NCI-H2227 treated with DMSO at 0.1 percent for 48 hours (cell line): ENCODE measurements at regions not wholly inside any gene's neighbourhood (a gene's known extent, or its start where the extent isn't known, plus 50 kb on each side); places are given as distances from the start of the nearest gene placed in this dataset.
"Not testable (repeated sequence)": the region's sequence is repeated elsewhere in the genome, so short reads cannot be mapped to it uniquely, and the experiment has no call there.

Source experiments
- DNase-seq: peaks from one replicate; lab custom pipeline; 2025; lab: John Stamatoyannopoulos, UW

DNA sequence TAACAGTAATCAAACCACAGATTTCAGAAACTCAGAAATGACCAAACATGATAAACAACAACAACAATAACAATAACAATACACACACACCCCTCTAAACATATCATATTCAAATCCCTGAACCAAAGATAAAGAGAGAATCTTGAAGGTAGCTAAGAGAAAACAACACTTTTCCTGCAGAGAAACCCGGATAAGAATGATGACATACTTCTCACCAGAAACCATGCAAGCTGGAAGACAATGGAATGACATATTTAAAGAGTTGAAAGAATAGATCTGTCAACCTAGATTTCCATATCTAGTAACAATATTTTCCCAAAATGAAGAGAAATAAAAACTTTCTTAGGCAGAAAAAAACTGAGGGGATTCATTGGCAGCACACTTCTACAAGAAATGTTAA, 138.1 kb downstream of the LIG4 start:
- no peak for DNase-seq

DNA sequence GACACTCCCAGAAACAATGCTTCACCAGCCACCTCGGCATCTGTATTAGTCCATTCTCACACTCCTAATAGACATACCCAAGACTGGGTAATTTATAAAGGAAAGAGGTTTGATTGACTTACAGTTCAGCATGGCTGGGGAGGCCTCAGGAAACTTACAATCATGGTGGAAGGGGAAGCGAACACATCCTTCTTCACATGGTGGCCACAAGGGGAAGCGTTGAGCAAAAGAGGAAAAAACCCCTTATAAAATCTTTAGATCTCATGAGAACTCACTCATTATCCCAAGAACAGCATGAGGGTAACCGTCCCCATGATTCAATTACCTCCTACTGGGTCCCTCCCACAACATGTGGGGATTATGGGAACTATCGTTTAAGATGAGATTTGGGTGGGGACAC, 140.9 kb downstream of the LIG4 start:
- not testable (repeated sequence) for DNase-seq

DNA sequence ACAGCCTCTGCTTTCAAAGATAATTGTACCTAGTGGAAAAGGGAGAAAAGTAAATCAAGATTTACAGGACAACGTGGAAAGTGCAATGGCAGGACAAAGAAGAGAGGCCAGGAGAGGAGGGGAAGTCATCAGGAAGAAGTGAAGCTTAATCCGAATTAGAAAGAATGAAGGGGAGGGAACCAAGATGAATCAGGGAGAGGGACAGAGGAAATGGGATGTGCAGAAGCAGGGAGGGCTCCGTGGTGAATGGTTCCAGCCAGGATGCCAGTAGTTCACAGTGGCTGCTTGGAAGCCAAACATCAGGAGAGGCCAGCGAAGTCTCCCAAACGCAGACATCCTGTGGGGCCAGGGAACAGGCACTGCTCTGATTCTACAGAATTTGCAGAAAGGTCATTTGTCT, 144.4 kb downstream of the LIG4 start:
- no peak for DNase-seq

DNA sequence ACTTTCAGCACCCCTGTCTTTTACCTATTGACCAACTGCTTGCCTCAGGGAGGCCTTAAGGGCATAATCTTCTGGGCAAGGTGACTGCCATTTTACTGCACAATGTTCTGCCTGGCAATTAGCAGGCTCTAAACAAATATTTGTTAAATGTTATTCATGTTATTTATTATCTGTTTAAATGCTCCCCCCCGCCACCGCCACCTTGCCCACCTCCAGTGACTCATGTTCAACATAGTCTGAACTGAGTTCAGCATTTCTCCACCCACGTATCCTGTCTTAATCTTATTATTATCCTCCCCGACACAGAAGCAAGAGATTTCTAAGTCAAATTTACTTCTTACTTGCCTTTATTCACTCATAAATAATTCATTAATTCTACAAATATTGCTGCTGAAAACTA, 144.8 kb downstream of the LIG4 start:
- no peak for DNase-seq

DNA sequence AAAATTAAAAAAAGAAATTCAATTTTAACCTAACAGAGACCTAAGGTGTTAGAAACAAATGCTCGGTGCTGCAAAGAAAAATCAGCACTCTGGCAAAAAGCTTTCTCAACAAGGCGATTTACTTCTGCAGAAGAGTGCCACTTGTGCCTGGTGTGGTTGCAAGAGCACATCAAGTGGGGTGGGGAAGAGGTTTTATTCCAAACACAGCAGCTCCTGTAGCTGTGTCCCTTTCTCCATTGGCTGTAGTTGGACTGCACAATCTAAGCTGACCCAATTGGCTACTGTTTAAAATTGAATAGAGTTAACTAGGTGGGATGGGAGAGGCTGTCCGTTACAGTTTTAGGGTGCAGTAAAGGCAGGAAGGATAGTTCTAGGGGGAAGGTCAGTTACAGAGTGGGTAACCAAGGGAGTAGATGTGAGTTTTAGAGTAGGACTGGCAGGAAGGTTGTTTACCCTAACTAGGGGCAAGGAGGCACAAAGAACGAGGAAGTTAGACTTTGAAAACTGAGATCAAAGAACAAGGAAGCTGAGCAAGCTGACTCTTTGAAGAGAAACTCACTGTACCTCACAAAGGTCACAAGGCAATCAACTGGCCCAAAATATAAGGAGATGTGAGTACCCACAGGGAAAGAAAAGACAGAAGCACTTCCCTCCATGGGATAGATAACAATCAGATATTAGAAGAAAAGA, 145.7 kb downstream of the LIG4 start:
- no peak for DNase-seq

DNA sequence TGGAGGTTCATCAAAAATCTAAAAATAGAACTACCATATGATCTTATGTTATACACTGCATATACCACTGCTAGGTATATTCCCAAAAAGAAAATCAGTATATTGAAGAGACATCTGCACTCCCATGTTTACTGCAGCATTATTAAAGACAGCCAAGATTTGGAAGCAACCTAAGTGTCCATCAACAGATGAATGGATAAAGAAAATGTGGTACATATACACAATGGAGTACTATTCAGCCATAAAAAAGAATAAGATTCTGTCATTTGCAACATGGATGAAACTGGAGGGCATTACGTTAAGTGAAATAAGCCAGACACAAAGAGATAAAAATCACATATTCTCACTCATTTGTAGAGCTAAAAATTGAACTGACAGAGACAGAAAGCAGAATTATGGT, 151.0 kb downstream of the LIG4 start:
- DNase-seq = not testable (repeated sequence)

DNA sequence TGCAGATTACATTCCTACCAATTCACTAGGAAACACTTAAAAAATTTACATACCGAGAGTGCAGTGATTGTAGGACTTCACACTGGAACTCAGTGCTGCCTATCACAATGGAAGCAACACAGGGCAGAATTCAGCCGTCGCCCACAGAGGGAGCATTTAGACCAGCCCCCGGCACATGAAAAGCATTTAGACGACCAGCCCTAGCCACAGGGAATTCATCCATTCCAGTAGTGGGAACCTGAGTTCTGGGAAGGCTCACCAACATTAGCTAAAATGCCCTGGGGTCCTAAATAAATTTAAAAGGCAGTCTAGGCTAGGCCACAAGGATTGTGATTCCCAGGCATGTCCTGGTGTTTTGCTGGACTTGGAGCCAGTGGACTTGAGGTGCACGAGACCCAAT, 155.2 kb downstream of the LIG4 start:
- no peak for DNase-seq

DNA sequence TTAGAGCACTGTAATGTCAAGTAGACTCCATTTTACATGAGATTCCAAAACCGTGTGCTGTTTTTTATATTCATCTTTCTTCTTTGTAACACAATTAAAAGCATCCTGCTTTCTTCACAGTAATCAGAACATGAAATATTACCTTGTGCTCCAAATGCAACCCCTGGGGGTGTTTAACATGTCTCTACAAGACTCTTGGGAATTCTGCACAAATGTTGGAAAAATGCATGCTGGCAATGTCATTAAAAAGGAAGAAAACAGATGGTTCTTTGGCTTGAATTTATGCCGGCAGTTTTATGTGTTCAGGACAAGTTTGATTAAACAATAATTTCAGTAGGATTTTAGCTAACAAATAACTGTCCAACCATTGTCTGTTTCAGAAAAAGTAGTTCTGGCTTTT, 159.1 kb downstream of the LIG4 start:
- no peak for DNase-seq

DNA sequence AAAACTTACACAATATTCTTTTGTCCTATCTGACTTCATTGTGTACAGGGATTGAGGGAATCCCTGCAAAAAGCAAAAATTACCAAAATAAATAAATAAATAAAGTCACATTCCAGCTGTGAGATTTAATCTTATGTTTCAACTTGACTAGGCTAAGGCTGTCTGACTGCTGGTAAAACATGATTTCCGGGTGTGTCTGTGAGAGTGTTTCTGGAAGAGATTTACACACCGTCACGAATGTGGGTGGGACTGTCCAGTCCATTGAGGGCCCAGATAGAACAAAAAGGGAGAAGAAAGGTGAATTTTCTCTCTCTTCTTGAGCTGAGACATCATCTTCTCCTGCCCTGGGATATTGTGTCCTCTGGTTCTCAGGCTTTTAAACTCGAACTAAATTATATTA, 166.1 kb downstream of the LIG4 start:
- no peak for DNase-seq

DNA sequence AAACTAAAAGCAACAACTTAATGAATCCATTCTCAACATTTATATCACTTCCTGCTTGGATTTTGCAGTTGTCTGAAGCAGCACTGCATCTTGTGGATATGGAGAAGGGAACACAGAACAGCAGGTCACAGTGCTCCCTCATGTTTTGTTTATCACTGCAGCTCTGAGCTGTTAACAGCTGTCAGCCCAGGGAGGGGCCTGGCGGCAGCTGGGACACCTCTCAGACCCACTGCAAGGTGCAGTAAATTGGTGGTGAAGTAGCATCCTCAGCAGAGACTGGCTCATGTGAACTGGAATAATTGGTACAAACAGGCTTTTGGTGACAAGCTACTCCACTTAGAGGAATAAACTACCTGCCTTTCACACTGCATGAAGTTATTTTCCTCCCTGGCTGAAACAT, 170.4 kb downstream of the LIG4 start:
- DNase-seq = no peak

DNA sequence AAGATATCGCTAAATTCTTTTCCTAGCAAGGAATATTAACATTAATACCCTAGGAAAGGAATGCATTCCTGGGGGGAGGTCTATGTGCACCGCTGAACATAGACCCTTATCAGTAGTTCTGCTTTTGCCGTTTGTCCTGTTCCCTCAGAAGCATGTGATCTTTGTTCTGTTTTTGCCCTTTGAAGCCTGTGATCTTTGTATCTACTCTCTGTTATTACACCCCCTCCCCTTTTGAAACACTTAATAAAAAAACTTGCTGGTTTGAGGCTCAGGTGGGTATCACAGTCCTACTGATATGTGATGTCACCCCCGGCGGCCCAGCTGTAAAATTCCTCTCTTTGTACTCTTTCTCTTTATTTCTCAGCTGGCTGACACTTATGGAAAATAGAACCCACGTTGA, 172.5 kb downstream of the LIG4 start:
- not testable (repeated sequence) for DNase-seq

DNA sequence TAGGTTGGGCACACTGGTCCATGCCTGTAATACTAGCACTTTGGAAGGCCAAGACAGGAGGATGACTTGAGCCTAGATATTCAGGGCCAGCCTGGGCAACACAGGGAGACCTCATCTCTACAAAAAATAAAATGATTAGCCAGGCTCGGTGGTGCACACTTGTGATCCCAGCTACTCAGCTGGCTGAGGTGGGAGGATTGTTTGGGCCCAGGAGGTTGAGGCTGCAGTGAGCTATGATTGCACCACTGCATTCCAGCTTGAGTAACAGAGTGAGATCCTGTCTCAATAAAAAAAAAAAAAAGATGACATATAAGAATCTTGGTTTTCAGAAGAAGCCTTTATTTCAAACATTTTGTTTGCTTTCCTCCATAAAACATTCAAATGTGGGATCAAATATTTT, 178.0 kb downstream of the LIG4 start:
- no peak for DNase-seq

DNA sequence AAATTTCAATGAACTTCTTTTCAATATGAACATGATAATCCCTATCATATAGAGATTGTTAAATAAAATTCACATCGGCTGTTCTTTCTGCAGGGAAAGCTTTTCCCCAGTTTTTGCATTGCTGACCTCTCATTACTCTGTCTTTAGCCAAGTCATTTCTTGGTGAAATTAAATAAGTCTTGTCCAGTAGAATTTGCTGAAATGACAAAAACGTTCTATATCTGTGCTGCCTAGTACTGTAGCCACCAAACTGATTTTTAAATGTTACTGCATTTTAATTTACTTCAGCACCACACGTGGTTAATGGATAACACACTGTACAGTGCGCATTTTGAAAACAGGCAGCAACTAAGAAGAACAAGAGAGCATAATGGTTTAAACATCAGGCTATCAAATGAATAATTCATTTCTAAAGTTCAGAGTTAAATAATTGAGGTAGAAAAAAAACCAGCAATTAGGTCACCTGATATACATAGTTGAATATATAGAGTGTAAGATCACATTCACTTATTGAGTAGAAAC, 178.9 kb downstream of the LIG4 start:
- DNase-seq = no peak

DNA sequence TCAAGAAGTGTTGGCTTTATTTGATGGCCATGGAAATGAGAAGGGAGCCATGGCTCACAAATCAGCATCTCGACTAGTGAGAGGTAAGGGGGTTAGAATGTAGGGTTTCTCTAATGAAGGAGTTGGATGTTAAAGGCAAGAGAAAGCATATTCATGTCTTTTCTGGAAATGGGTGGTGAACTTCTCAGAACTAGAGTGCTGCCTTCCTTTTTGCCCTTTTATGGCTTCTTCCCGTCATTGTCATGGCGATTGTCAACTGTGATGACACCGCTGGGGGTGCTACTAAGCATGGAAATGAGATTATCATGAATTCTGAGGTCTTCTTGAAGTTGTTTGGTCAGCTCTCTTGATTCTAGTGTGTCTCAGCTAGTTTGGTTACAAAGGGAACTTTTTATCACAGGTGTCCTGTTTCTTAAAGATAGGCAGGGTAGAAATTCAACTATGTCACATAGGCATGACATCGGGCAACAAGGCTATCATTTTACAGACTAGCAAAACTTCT, 180.4 kb downstream of the LIG4 start:
- DNase-seq = no peak

DNA sequence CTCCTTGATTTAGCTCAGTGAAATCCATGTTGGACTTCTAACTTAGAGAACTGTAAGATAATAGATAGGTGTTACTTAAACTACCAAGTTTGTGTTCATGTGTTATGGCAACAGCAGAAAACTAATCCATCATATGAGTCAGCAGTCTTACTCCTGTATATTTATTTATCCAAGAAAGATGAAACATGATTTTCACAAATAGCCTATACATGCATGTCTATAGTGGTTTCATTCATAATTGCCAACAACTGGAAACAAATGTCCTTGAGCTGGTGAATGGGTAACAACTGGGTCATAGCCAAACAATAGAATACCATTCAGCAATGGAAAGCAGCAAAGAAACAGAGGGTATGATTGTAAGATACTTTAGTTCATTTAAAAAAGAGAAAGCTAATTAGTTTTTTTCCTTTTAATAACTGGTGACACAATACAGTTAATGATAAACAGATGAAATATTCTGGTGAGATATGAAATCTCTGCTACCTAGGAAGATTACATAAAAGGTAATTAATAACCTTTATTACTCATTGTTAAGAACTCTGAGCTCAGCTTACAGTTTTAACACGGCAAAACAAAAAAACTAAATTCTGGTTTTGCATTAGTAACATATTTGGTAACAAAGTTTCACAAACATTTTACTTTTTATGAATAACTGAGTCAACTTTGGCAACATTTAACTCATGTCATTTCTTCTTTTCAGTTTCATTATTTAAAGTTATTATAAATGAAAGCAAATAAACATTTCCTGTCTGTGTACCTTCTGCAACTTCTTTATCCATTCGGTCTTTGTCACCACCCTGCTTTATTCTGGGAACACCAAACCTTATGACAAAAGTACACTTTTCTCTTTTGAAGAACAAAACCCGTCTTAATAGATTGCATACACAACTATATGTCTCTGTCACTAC, 181.3 kb downstream of the LIG4 start:
- DNase-seq = no peak

DNA sequence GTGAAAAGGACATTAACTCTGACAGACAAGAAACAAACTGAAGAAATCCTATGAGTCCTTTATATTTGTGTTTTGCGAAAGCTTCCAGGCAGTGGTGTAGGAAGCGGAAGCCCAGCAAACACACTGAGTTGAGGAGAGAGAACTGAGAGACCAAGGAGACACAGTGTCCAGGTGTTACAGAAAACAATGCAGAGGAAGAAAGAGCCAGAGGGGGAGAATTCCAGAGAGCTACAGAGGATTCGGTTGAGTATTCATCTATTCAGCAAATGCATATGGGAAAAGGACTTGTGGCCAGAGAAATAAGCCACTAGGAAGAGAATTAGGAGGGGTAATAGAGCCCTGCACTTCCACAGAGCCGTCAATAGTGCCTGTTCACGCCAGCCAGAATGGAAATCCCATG, 183.5 kb downstream of the LIG4 start:
- no peak for DNase-seq

DNA sequence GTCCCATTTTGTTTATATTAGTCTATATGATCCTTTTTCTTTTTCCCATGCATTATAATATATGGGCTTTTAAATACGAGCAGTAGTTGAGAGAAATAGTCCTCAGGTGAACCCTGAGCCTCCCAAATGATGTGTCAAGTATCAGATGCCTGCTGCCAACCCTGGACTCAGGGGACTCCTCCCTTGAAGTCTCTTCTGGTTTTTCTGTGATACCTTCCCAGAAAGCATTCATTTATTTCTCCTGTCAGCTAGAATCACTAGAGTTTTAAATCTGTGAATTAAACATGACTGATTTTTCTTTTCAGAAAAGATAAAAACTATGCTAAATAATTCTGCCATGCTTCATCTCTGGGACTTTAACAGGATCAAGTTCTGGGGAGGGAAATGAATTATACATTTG, 184.6 kb downstream of the LIG4 start:
- no peak for DNase-seq

DNA sequence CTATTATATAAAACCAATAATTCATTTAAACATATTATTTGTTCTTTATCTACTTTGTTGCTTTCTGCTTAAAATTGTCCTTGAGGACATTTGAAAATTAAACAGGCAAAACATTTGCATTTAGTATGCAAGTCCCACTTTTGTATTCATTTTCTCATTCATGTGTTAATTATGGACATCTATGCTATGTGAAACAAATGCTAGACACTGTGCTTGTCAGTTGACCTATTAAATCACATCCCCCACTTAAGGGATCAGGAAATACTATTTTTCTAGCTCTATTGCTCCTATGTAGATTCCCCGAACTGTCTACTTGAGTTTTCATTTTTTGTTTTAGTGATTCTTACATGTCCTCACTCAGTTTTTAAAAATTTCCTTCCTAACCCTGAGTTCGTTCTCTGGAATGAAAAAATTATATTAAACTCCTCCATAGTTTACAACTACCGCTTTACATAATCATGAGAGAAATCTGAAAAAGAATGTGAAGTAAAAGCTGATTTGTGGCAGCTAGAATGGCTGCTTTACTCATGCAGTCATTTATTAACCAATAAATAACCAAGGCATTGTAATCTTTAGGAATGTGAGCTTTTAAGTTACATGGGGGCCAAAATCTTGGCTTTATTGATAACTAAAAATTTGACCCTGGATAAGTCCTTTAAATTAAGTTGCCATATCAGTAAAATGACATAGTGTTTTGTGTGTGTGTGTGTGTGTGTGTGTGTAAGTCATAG, 188.5 kb downstream of the LIG4 start:
- DNase-seq = no peak

DNA sequence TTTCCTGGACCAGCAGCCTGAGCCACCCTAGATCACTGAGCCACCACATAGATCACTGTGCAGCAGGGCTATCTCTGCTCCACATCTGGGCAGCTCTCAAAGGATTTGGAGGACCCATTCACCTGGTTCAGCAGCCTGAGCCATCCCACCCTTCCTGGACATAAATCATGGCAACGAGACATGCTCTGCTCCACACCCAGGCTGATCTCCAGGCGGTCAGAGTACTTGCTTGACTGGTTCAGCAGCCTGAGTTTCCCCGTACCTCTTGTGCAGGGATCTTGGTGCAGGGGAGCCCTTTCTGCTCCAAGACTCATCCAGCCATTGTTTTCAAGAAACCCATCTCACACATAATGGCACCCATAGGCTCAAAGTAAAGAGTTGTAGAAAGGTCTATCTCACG, 195.3 kb downstream of the LIG4 start:
- no peak for DNase-seq

DNA sequence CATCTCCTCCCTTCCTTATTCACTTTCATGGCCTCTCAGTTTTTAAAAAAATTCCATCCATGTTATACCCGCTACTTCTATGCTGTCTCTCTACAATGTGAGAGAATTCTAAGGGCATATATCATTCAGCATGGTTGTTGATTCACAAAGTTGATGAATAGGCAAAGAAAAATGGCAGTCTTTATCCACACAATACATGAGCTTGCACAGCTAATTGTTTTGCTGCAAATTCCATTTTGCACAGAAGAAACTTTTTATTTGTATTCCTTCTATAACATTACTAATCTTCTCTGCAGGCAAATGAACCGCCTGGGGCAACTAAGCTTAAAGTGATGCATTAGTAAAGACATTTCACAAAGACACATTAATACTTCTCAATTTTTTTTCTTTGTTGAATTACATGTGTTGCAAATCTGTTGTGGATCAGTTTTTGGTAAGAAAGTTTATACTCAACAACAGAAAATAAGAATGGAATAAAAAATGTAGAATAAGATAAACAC, 196.9 kb downstream of the LIG4 start:
- DNase-seq = no peak

DNA sequence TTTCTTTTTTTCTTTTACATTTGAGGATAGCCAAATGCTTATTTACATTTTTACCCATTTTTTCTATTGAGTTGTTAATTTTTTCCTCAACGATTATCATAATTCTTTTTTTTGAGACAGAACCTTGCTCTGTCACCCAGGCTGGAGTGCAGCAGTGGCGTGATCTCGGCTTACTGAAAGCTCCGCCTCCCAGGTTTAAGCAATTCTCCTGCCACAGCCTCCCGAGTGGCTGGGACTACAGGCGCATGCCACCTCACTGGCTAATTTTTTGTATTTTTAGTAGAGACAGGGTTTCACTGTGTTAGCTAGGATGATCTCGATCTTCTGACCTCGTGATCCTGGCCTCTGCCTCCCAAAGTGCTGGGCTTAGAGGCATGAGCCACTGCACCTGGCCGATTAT, 208.7 kb downstream of the LIG4 start:
- DNase-seq = no peak

DNA sequence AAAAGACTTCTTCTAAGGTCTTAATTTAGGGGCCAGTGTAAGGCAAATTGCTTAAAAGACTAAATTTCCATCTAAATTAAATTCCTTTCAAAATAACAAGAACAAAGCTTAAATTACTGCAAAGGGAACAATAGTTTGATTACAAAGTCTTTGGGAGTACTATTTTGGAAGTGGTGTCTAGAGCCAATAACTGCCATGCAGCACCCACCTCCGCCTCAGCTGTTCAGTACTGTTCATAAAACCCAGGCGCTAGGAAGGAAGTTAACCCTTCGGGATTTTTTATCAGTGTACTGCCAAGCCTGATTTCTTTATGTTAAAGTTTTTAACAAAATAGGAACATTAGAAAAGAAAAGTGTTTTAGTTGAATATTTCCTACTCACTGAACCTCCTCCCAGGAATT, 210.1 kb downstream of the LIG4 start:
- no peak for DNase-seq
